Choroid plexus epithelial cell (primary cell): ENCODE measurements at regions not wholly inside any gene's neighbourhood (a gene's known extent, or its start where the extent isn't known, plus 50 kb on each side); places are given as distances from the start of the nearest gene placed in this dataset.

Experiments used
- DNase-seq: peaks from one replicate; pipeline ENCODE4 v3.0.0-alpha.2; 2010; ENCODE audit warnings: low read depth
- H3K4me3 ChIP-seq: 2 replicates; pipeline ENCODE4 v1.5.1; 2011; ENCODE audit warnings: low read depth, mild to moderate bottlenecking, control low read depth, low read length, moderate library complexity
- CTCF ChIP-seq: conservative IDR thresholded peaks from 2 replicates; pipeline ENCODE4 v1.5.1; 2011; ENCODE audit warnings: low read depth, mild to moderate bottlenecking, control low read depth, inconsistent platforms, low read length, moderate library complexity

- DNase-seq = peak; percentile 26
- no peak for TF ChIP-seq CTCF
- no peak overlapping the region for H3K4me3 ChIP-seq
Observed at GRCh38 chr21:36235058-36235582, 78.5 kb downstream of the DOP1B start.

GRCh38 chr21:36236052-36236730 lies 79.6 kb downstream of the DOP1B start:
- DNase-seq = no peak
- TF ChIP-seq CTCF = no peak
- no peak overlapping the region for H3K4me3 ChIP-seq

- H3K4me3 ChIP-seq = no peak overlapping the region
- no peak for TF ChIP-seq CTCF
- DNase-seq = no peak
Observed at GRCh38 chr21:36237441-36237840, 80.8 kb downstream of the DOP1B start.

GRCh38 chr21:36239585-36239984 lies 80.4 kb upstream of the MORC3 start:
- no peak for TF ChIP-seq CTCF
- no peak overlapping the region for H3K4me3 ChIP-seq
- no peak for DNase-seq

GRCh38 chr21:36241717-36242116 lies 78.3 kb upstream of the MORC3 start:
- no peak for DNase-seq
- TF ChIP-seq CTCF = no peak
- no peak overlapping the region for H3K4me3 ChIP-seq

GRCh38 chr21:36245115-36245514 lies 74.9 kb upstream of the MORC3 start:
- TF ChIP-seq CTCF = no peak
- no peak for DNase-seq

GRCh38 chr21:36245649-36246048 lies 74.3 kb upstream of the MORC3 start:
- TF ChIP-seq CTCF = no peak
- no peak for DNase-seq
- H3K4me3 ChIP-seq = no peak overlapping the region

More at GRCh38 chr21:36245115-36245514, 74.9 kb upstream of the MORC3 start:
- no peak overlapping the region for H3K4me3 ChIP-seq
